ENCODE measurements at regions not wholly inside any gene's neighbourhood (a gene's known extent, or its start where the extent isn't known, plus 50 kb on each side); places are given as distances from the start of the nearest gene placed in this dataset.
"Not testable (repeated sequence)": the region's sequence is repeated elsewhere in the genome, so short reads cannot be mapped to it uniquely, and the experiment has no call there.

GRCh38 chr10:109809954-109810353, 113.4 kb downstream of the XPNPEP1 start:
- not testable (repeated sequence) for H3K4me1 ChIP-seq (ENCODE audit: insufficient read depth, low read length); H3K9me3 ChIP-seq (ENCODE audit: low read length); H3K4me3 ChIP-seq (ENCODE audit: low read length); H3K27me3 ChIP-seq (ENCODE audit: insufficient read depth, low read length); H2AFZ ChIP-seq (ENCODE audit: low read depth, low read length); H3K36me3 ChIP-seq (ENCODE audit: insufficient read depth, low read length)

- not testable (repeated sequence) for H2AFZ ChIP-seq (ENCODE audit: low read depth, low read length); H3K4me3 ChIP-seq (ENCODE audit: low read length); H3K9me3 ChIP-seq (ENCODE audit: low read length); H3K4me1 ChIP-seq (ENCODE audit: insufficient read depth, low read length); H3K36me3 ChIP-seq (ENCODE audit: insufficient read depth, low read length); H3K27me3 ChIP-seq (ENCODE audit: insufficient read depth, low read length)
Observed at GRCh38 chr10:109801191-109801590, 122.1 kb downstream of the XPNPEP1 start.

- Histone ChIP-seq H3K27me3 (ENCODE audit: insufficient read depth, low read length) (no peaks in the 10 kb centered on the region), H3K4me1 (ENCODE audit: insufficient read depth, low read length) (no peaks in the 10 kb centered on the region), H3K9me3 (ENCODE audit: low read length) (no peaks in the 10 kb centered on the region), H3K36me3 (ENCODE audit: insufficient read depth, low read length) (no peaks in the 10 kb centered on the region), H2AFZ (ENCODE audit: low read depth, low read length) (no peak overlapping the region), H3K4me3 (ENCODE audit: low read length) (no peak overlapping the region)
Observed at GRCh38 chr10:109790647-109791046, 132.7 kb downstream of the XPNPEP1 start.

- Histone ChIP-seq H2AFZ (ENCODE audit: low read depth, low read length) (no peak overlapping the region), H3K4me3 (ENCODE audit: low read length) (no peak overlapping the region), H3K4me1 (ENCODE audit: insufficient read depth, low read length) (no peaks in the 10 kb centered on the region), H3K9me3 (ENCODE audit: low read length) (no peaks in the 10 kb centered on the region), H3K36me3 (ENCODE audit: insufficient read depth, low read length) (no peaks in the 10 kb centered on the region), H3K27me3 (ENCODE audit: insufficient read depth, low read length) (no peaks in the 10 kb centered on the region)
Observed at GRCh38 chr10:109784236-109784635, 139.1 kb downstream of the XPNPEP1 start.

GRCh38 chr10:109783286-109783685, 140.0 kb downstream of the XPNPEP1 start:
- Histone ChIP-seq H3K36me3 (ENCODE audit: insufficient read depth, low read length) (no peaks in the 10 kb centered on the region), H3K4me3 (ENCODE audit: low read length) (no peak overlapping the region), H3K4me1 (ENCODE audit: insufficient read depth, low read length) (no peaks in the 10 kb centered on the region), H2AFZ (ENCODE audit: low read depth, low read length) (no peak overlapping the region), H3K27me3 (ENCODE audit: insufficient read depth, low read length) (no peaks in the 10 kb centered on the region), H3K9me3 (ENCODE audit: low read length) (no peaks in the 10 kb centered on the region)

- no peaks in the 10 kb centered on the region for H3K36me3 ChIP-seq (ENCODE audit: insufficient read depth, low read length)
Observed at GRCh38 chr10:109780997-109781396, 142.3 kb downstream of the XPNPEP1 start.

GRCh38 chr10:109778993-109779392, 144.3 kb downstream of the XPNPEP1 start:
- H3K4me3 ChIP-seq (ENCODE audit: low read length): no peak overlapping the region
- H2AFZ ChIP-seq (ENCODE audit: low read depth, low read length): no peak overlapping the region
- H3K9me3 ChIP-seq (ENCODE audit: low read length): no peaks in the 10 kb centered on the region
- no peaks in the 10 kb centered on the region for H3K4me1 ChIP-seq (ENCODE audit: insufficient read depth, low read length)
- no peaks in the 10 kb centered on the region for H3K36me3 ChIP-seq (ENCODE audit: insufficient read depth, low read length)
- H3K27me3 ChIP-seq (ENCODE audit: insufficient read depth, low read length): no peaks in the 10 kb centered on the region

More at GRCh38 chr10:109780997-109781396, 142.3 kb downstream of the XPNPEP1 start:
- no peak overlapping the region for H3K4me3 ChIP-seq (ENCODE audit: low read length)
- H3K4me1 ChIP-seq (ENCODE audit: insufficient read depth, low read length): no peaks in the 10 kb centered on the region
- no peaks in the 10 kb centered on the region for H3K27me3 ChIP-seq (ENCODE audit: insufficient read depth, low read length)
- no peaks in the 10 kb centered on the region for H3K9me3 ChIP-seq (ENCODE audit: low read length)
- H2AFZ ChIP-seq (ENCODE audit: low read depth, low read length): no peak overlapping the region

GRCh38 chr10:109774121-109774440, 149.2 kb downstream of the XPNPEP1 start:
- Histone ChIP-seq H3K9me3 (ENCODE audit: low read length) (no peaks in the 10 kb centered on the region), H2AFZ (ENCODE audit: low read depth, low read length) (no peak overlapping the region), H3K4me1 (ENCODE audit: insufficient read depth, low read length) (no peaks in the 10 kb centered on the region), H3K36me3 (ENCODE audit: insufficient read depth, low read length) (no peaks in the 10 kb centered on the region), H3K27me3 (ENCODE audit: insufficient read depth, low read length) (no peaks in the 10 kb centered on the region), H3K4me3 (ENCODE audit: low read length) (no peak overlapping the region)

GRCh38 chr10:109773288-109774120, 149.8 kb downstream of the XPNPEP1 start:
- H3K36me3 ChIP-seq (ENCODE audit: insufficient read depth, low read length): no peaks in the 10 kb centered on the region

GRCh38 chr10:109770663-109771062, 152.6 kb downstream of the XPNPEP1 start:
- no peak overlapping the region for H2AFZ ChIP-seq (ENCODE audit: low read depth, low read length)
- no peak overlapping the region for H3K4me3 ChIP-seq (ENCODE audit: low read length)
- H3K27me3 ChIP-seq (ENCODE audit: insufficient read depth, low read length): no peaks in the 10 kb centered on the region
- H3K9me3 ChIP-seq (ENCODE audit: low read length): no peaks in the 10 kb centered on the region
- no peaks in the 10 kb centered on the region for H3K4me1 ChIP-seq (ENCODE audit: insufficient read depth, low read length)
- H3K36me3 ChIP-seq (ENCODE audit: insufficient read depth, low read length): no peaks in the 10 kb centered on the region

More at GRCh38 chr10:109773288-109774120, 149.8 kb downstream of the XPNPEP1 start:
- no peaks in the 10 kb centered on the region for H3K9me3 ChIP-seq (ENCODE audit: low read length)
- no peaks in the 10 kb centered on the region for H3K4me1 ChIP-seq (ENCODE audit: insufficient read depth, low read length)
- H3K27me3 ChIP-seq (ENCODE audit: insufficient read depth, low read length): no peaks in the 10 kb centered on the region
- H3K4me3 ChIP-seq (ENCODE audit: low read length): no peak overlapping the region
- no peak overlapping the region for H2AFZ ChIP-seq (ENCODE audit: low read depth, low read length)

- no peaks in the 10 kb centered on the region for H3K4me1 ChIP-seq (ENCODE audit: insufficient read depth, low read length)
- H3K36me3 ChIP-seq (ENCODE audit: insufficient read depth, low read length): no peaks in the 10 kb centered on the region
- H3K27me3 ChIP-seq (ENCODE audit: insufficient read depth, low read length): no peaks in the 10 kb centered on the region
- no peak overlapping the region for H2AFZ ChIP-seq (ENCODE audit: low read depth, low read length)
- no peaks in the 10 kb centered on the region for H3K9me3 ChIP-seq (ENCODE audit: low read length)
- no peak overlapping the region for H3K4me3 ChIP-seq (ENCODE audit: low read length)
Observed at GRCh38 chr10:109769966-109770365, 153.3 kb downstream of the XPNPEP1 start.

- H3K4me3 ChIP-seq (ENCODE audit: low read length): no peak overlapping the region
- no peaks in the 10 kb centered on the region for H3K9me3 ChIP-seq (ENCODE audit: low read length)
- H3K4me1 ChIP-seq (ENCODE audit: insufficient read depth, low read length): no peaks in the 10 kb centered on the region
- H3K27me3 ChIP-seq (ENCODE audit: insufficient read depth, low read length): no peaks in the 10 kb centered on the region
- H3K36me3 ChIP-seq (ENCODE audit: insufficient read depth, low read length): no peaks in the 10 kb centered on the region
- no peak overlapping the region for H2AFZ ChIP-seq (ENCODE audit: low read depth, low read length)
Observed at GRCh38 chr10:109765838-109766237, 157.5 kb downstream of the XPNPEP1 start.

- H3K36me3 ChIP-seq (ENCODE audit: insufficient read depth, low read length): no peaks in the 10 kb centered on the region
- H3K4me1 ChIP-seq (ENCODE audit: insufficient read depth, low read length): no peaks in the 10 kb centered on the region
- no peak overlapping the region for H2AFZ ChIP-seq (ENCODE audit: low read depth, low read length)
- H3K4me3 ChIP-seq (ENCODE audit: low read length): no peak overlapping the region
- no peaks in the 10 kb centered on the region for H3K9me3 ChIP-seq (ENCODE audit: low read length)
- H3K27me3 ChIP-seq (ENCODE audit: insufficient read depth, low read length): no peaks in the 10 kb centered on the region
Observed at GRCh38 chr10:109762555-109762954, 160.8 kb downstream of the XPNPEP1 start.

GRCh38 chr10:109757670-109758069, 165.6 kb downstream of the XPNPEP1 start:
- not testable (repeated sequence) for H3K9me3 ChIP-seq (ENCODE audit: low read length); H3K36me3 ChIP-seq (ENCODE audit: insufficient read depth, low read length); H3K27me3 ChIP-seq (ENCODE audit: insufficient read depth, low read length); H2AFZ ChIP-seq (ENCODE audit: low read depth, low read length); H3K4me1 ChIP-seq (ENCODE audit: insufficient read depth, low read length); H3K4me3 ChIP-seq (ENCODE audit: low read length)
